Large intestine (tissue), 3 donors: ENCODE measurements at regions not wholly inside any gene's neighbourhood (a gene's known extent, or its start where the extent isn't known, plus 50 kb on each side); places are given as distances from the start of the nearest gene placed in this dataset.
A peak's percentile ranks its signal among the peaks of the same experiment; 100 is the strongest.

Source experiments
- DNase-seq, 2 donors: peaks; one replicate each; pipeline versions ENCODE4 v3.0.0 to v3.0.0-alpha.2; 2013
- H3K27ac ChIP-seq: one replicate; pipeline ENCODE4 v1.5.1; 2013; ENCODE audit warnings: low read length
- H3K27me3 ChIP-seq: 2 replicates; pipeline ENCODE4 v1.6.1; 2013; ENCODE audit warnings: low read length; ENCODE audit not compliant: control insufficient read depth, insufficient read depth
- H3K36me3 ChIP-seq: 2 replicates; pipeline ENCODE4 v1.6.1; 2013; ENCODE audit warnings: low read length; ENCODE audit not compliant: control insufficient read depth, insufficient read depth
- H3K4me1 ChIP-seq: one replicate; pipeline ENCODE4 v1.6.1; 2013; ENCODE audit warnings: low read length; ENCODE audit not compliant: control insufficient read depth, insufficient read depth
- H3K4me3 ChIP-seq: one replicate; pipeline ENCODE4 v1.5.1; 2013; ENCODE audit warnings: low read length
- H3K9me3 ChIP-seq: one replicate; pipeline ENCODE4 v1.6.1; 2013; ENCODE audit warnings: mild to moderate bottlenecking, low read depth, low read length, moderate library complexity; ENCODE audit not compliant: control insufficient read depth
- WGBS: methylation state at CpG from one replicate; pipeline ENCODE4 v1.1.5; 2013; ENCODE audit warnings: low lambda C conversion rate; ENCODE audit not compliant: insufficient coverage; 5-methylcytosine and 5-hydroxymethylcytosine counted together

DNA sequence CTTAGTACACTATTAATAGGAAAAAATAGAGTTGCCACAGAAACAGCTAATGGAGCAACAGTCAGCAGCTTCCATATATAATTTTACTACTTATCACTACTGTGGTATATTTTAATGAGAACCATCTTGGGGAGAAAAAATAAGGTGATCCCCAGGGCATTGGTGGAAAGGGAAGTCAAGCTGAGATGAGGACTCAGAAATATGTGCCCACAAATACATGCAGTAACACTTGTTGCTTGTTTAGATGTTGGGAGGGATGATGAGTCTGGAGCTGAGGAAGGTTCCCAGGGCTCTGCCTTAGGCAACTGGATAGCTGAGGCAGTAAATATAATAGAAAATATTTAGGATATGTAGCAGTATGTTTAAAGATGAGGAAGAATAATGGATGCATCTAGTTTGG is 280.1 kb upstream of the PDE4D start:
- H3K36me3 ChIP-seq = no peaks in the 10 kb centered on the region
- H3K9me3 ChIP-seq = no peaks in the 10 kb centered on the region
- H3K4me3 ChIP-seq = no peak overlapping the region
- no peaks in the 10 kb centered on the region for H3K4me1 ChIP-seq
- no peak overlapping the region for H3K27ac ChIP-seq
- DNase-seq = no peak
- no peaks in the 10 kb centered on the region for H3K27me3 ChIP-seq

DNA sequence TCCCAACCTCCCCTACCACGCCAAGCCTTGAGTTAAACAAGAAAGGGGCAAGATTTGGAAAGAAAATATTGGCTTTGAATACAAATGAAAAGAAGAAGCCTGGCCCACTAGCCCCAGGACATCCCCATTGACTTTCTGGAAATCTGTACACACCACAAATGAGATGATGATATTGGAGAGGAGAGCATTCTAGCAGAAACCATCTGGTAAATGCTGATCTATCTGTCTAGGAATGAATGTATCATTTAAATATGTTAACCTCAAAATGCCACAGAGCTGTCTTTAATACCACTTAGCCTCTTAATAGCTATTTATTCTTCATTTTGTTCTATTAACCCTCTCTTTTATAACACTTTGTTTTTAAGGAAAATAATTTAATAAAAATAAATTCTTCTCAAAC is 270.2 kb upstream of the PDE4D start:
- Histone ChIP-seq H3K27ac (no peak overlapping the region), H3K27me3 (no peaks in the 10 kb centered on the region), H3K36me3 (no peaks in the 10 kb centered on the region), H3K4me1 (no peaks in the 10 kb centered on the region), H3K9me3 (no peaks in the 10 kb centered on the region), H3K4me3 (no peak overlapping the region)
- DNase-seq = no peak
- no CpG with 5 or more reads among the region's 1 CpG for WGBS

DNA sequence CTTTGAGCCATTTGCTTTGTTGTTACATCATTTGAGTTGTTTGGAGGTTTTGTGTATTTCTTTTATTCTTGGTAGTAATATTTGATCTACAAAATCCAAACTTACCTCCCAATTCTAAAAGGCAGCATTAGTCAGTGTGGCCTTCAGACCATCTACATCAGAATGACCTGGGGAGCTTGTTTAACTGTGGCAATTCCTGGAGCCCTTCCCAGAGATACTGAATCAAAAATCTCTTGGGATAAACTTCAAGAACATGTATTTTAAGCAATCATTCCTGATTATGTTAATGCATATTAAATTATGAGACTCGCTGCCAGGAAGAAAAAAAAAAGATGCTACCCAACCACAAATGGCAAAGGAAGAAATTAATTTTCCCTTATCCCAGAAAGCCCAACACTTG is 268.9 kb upstream of the PDE4D start:
- H3K4me3 ChIP-seq = no peak overlapping the region
- no peak for DNase-seq
- no peaks in the 10 kb centered on the region for H3K9me3 ChIP-seq
- H3K4me1 ChIP-seq = no peaks in the 10 kb centered on the region
- H3K36me3 ChIP-seq = no peaks in the 10 kb centered on the region
- H3K27me3 ChIP-seq = no peaks in the 10 kb centered on the region
- no peak overlapping the region for H3K27ac ChIP-seq
- WGBS = 60% methylated on average over 1 of the region's 1 CpG

DNA sequence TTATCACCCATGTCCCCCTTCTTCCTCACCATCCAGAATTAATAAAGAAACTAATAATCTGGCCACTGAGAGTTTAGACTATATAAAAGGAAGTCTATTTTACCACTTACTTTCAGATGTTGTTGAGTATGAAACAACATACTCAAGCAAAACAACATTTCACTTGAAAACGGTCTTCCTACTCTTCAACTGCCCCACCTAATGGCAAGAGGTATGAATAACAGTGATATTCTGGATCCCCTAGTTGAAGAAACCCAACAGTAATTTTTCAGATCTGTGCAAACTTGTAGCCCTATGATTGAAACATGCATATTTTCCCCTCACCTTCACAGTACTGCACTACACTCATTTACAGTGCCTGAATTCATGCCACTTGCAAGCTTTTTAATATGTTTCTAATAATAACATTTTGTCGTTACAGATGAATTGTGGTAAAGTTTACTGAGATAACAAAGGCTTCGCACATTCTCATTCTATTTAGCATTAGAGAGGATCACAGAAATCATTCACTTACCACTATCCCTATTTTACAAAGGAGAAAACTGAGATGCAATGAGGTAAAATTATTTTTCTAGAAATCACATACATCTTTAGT is 267.9 kb upstream of the PDE4D start:
- DNase-seq = peak in 1 of 2 donors; percentile 4
- Histone ChIP-seq H3K36me3 (no peaks in the 10 kb centered on the region), H3K4me1 (no peaks in the 10 kb centered on the region), H3K27me3 (no peaks in the 10 kb centered on the region), H3K9me3 (no peaks in the 10 kb centered on the region), H3K4me3 (no peak overlapping the region), H3K27ac (no peak overlapping the region)
- WGBS = no CpG with 5 or more reads among the region's 3 CpGs

DNA sequence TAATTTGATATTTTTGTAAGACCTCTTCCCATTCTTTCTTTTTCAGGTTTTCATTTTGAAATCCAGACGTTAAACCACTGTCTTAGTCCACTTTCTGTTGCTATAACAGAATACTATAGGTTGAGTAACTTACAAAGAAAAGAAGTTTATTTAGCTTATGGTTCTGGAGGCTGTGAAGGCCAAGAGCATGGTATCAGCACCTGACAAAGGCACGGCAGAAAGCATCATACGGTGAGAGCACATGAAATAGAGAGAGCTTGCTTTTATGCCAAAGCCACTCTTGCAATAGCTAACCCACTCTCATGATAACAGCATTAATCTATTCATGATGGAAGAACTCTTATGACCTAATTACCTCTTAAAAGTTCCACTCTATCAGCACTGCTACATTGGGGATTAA is 255.6 kb upstream of the PDE4D start:
- Histone ChIP-seq H3K4me3 (no peak overlapping the region), H3K27ac (no peak overlapping the region), H3K4me1 (no peaks in the 10 kb centered on the region), H3K9me3 (no peaks in the 10 kb centered on the region), H3K36me3 (no peaks in the 10 kb centered on the region), H3K27me3 (no peaks in the 10 kb centered on the region)
- no peak for DNase-seq
- 100% methylated on average over 1 of the region's 3 CpGs for WGBS

DNA sequence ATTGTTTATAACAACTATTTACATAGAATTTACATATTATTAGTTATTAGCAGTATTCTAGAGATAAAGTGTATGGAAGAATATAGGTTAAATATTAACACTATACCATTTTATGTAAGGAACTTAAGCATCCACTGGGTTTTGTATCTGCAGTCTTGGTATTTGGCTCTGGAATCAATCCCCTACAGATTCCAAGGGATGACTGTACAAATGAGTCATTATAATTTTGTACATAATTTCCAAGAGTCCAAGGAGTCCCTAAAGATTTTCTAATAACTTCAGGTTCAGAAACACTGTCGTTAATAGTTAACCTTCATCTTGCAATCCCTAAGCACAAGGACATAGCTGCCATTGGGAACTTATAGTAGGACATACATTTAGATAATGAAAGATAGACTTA is 254.8 kb upstream of the PDE4D start:
- H3K4me3 ChIP-seq = no peak overlapping the region
- WGBS = no CpG with 5 or more reads among the region's 1 CpG
- DNase-seq = no peak
- no peaks in the 10 kb centered on the region for H3K36me3 ChIP-seq
- H3K27ac ChIP-seq = no peak overlapping the region
- no peaks in the 10 kb centered on the region for H3K9me3 ChIP-seq
- H3K27me3 ChIP-seq = no peaks in the 10 kb centered on the region
- H3K4me1 ChIP-seq = no peaks in the 10 kb centered on the region

DNA sequence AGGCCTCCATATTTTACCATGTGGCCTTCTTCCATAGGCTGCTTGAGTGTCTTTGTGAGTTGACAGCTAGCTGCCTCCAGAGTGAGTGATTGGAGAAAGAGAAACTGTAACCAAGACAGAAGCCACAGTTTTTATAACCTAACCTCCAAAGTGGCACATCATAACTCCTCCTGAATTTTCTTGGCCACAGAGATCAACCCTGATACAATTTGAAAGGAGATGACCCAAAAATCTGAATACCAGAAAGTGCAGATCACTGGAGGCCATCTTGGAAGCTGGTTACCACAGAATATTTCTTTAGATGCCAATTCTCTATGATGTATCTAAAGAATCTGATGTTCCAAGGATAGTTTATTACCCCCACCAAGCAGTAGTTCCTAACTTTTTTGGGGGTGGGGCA is 254.3 kb upstream of the PDE4D start:
- no peak overlapping the region for H3K4me3 ChIP-seq
- H3K9me3 ChIP-seq = no peaks in the 10 kb centered on the region
- no peak overlapping the region for H3K27ac ChIP-seq
- DNase-seq = no peak
- no peaks in the 10 kb centered on the region for H3K27me3 ChIP-seq
- no peaks in the 10 kb centered on the region for H3K4me1 ChIP-seq
- H3K36me3 ChIP-seq = no peaks in the 10 kb centered on the region

DNA sequence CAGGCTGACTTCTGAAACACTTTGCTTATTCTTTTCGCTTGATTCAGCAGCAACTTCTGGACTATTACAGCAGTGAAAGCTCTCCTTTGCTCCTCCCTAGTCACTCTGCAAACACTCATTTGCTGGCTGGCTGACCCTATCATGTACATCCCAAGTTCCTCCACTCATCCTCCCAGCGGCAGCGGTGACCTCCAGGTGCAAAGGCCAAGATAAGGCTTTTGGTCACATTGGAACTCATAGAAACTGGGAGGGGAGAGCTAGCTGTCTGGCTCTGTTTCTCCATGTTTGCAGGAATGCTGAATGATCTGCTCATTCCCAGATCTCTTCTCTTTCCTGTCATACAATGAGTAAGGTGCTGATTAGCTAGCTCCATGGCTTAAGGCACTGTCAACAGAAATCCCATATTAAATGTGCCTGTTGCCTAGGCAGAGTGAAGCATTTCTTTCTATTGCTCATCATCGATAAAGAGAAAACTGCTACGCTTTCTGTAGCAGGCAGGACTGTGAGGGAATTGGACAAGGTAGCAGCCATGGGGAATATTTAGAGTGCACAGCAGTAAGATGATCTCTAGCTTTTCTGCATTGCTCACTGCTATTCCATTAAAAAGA is 250.5 kb upstream of the PDE4D start:
- Histone ChIP-seq H3K27me3 (no peaks in the 10 kb centered on the region), H3K9me3 (no peaks in the 10 kb centered on the region), H3K36me3 (no peaks in the 10 kb centered on the region), H3K4me1 (no peaks in the 10 kb centered on the region), H3K27ac (no peak overlapping the region), H3K4me3 (no peak overlapping the region)
- DNase-seq = no peak
- no CpG with 5 or more reads among the region's 5 CpGs for WGBS

DNA sequence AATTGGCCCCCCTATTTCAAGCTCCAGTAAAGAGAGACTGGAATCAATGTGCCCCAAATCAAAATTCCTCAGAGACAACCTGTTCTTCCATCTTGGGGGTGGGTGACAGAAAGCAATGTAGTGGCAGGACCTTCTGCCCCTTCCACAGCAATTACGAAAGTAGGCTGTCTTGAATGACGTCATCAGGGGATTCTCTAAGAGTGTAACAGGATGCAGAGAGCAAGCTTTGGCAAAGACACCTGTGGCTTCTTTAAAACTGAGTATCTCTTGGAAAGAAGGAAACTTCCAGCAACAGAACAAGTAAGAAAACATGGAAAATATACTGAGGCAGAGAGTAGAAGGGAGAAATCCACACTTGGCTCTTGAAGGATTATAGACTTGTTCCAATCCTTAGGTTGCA is 247.6 kb upstream of the PDE4D start:
- H3K4me3 ChIP-seq = no peak overlapping the region
- no peaks in the 10 kb centered on the region for H3K27me3 ChIP-seq
- H3K4me1 ChIP-seq = no peaks in the 10 kb centered on the region
- WGBS = no CpG with 5 or more reads among the region's 2 CpGs
- no peaks in the 10 kb centered on the region for H3K36me3 ChIP-seq
- no peaks in the 10 kb centered on the region for H3K9me3 ChIP-seq
- no peak overlapping the region for H3K27ac ChIP-seq
- no peak for DNase-seq

DNA sequence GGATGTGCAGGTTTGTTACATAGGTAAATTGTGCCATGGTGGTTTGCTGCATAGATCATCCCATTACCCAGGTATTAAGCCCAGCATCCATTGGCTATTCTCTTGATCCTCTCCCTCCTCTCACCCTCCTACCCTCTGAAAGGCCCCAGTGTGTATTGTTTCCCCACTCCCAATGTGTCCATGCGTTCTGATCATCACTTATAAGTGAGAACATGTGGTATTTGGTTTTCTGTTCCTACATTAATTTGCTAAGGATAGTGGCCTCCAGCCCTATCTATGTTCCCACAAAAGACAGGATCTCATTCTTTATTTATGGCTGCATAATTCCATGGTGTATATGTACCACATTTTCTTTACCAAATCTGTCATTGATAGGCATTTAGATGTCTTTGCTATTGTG is 243.3 kb upstream of the PDE4D start:
- no peaks in the 10 kb centered on the region for H3K27me3 ChIP-seq
- WGBS = 60% methylated on average over 1 of the region's 1 CpG
- no peak for DNase-seq

DNA sequence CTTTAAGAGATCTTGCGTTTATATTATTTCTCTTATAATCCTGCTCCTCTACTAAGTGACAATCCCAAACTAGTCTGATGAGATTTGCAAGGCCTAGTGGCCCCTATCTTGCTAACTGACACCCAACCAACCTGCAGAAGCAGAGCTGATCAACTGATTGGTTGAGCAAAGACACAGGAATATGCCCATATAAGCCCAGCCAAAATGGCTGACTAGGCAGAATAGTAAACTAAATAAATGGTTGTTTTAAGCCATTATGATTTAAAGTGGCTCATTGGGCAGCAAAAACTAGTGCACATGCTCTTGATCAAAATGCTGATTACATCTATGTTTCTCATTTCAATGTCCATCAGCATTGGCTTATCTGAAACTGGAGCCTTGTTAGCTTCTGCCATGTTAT is 238.0 kb upstream of the PDE4D start:
- Histone ChIP-seq H3K4me3 (no peak overlapping the region), H3K27me3 (no peaks in the 10 kb centered on the region), H3K4me1 (no peaks in the 10 kb centered on the region), H3K36me3 (no peaks in the 10 kb centered on the region), H3K27ac (no peak overlapping the region), H3K9me3 (no peaks in the 10 kb centered on the region)
- WGBS = 100% methylated on average over 1 of the region's 1 CpG
- DNase-seq = no peak

More for the DNA sequence above, 243.3 kb upstream of the PDE4D start:
- Histone ChIP-seq H3K9me3 (no peaks in the 10 kb centered on the region), H3K4me3 (no peak overlapping the region), H3K27ac (no peak overlapping the region), H3K36me3 (no peaks in the 10 kb centered on the region), H3K4me1 (no peaks in the 10 kb centered on the region)
